ENCODE measurements at regions not wholly inside any gene's neighbourhood (a gene's known extent, or its start where the extent isn't known, plus 50 kb on each side); places are given as distances from the start of the nearest gene placed in this dataset.

DNA sequence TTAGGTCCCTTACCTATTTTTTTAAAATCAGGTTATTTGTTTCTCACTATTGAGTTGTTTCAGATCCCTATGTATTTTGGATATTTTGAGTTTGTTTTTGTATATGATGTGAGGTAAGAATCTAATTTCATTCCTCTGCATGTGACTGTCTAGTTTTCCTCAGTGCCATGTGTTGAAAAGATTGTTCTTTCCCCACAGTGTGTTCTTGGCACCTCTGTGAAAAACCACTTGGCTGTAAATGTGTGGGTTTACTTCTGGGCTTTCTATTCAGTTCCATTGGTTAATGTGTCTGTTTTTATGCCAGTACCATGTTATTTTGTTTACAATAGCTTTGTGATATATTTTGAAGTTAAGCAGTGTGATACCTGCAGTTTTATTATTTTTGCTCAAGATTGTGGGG, 1516.4 kb downstream of the AACS start:
- Mint-ChIP-seq H3K27ac (no peak overlapping the region), H3K9me3 (peaks cover 3% of the 10 kb centered on the region), H3K4me1 (no peaks in the 10 kb centered on the region), H3K27me3 (no peaks in the 10 kb centered on the region), H3K4me3 (no peak overlapping the region), H3K36me3 (no peaks in the 10 kb centered on the region)

DNA sequence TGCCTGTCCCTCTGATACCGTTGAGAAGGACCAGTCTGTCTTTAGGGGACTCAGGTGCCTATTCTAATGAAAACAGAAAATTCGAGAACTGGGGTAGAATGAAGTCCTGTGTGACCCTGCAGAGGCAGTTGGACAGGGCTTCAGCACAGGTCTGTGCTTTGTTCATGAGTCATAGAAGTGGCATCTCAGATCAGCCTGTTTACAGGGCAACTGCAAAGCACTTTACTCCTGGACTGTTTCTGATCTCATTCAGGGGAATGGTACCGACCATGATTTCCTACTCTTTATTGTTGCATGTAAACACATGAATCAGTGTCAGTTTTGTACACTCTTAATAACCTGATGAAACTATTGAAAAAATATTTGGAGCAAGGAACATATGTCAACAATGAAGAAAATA, 1517.0 kb downstream of the AACS start:
- Mint-ChIP-seq H3K27ac (no peak overlapping the region), H3K36me3 (no peaks in the 10 kb centered on the region), H3K9me3 (peaks cover 8% of the 10 kb centered on the region), H3K27me3 (no peaks in the 10 kb centered on the region), H3K4me3 (no peak overlapping the region), H3K4me1 (no peaks in the 10 kb centered on the region)

DNA sequence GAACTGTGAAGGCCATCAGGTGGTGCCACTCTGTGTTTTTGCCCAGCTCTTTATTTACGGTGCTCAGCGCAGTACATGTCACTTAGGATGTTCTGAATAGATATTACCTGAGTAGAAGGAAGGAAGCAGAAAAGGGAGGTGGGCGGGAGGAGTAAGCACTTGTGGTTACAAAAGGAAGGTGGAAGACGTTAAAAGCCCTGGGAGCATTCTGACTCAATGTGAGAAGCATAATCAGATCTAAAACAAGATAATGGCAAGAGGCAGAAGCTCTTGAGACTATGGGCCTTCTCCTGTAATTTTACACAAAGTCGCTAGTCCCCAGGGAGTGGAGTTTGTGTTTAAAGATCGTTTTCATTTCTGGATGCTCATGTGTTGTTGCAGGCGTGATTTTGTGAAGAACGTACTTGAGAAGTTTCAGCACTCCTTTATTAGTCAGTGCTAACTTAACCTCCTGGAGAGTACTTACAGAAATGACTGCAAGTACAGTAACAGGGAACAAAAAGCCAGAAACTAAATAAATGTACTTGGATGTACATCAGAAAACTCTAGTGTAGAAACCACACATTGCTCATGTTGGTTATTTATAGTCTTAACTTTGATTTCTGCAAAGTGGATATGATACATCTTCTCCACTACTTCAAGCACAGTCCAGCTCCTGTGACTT, 1523.5 kb downstream of the AACS start:
- Mint-ChIP-seq H3K9me3 (peaks cover 8% of the 10 kb centered on the region), H3K27me3 (no peaks in the 10 kb centered on the region), H3K4me3 (no peak overlapping the region), H3K4me1 (no peaks in the 10 kb centered on the region), H3K27ac (no peak overlapping the region), H3K36me3 (no peaks in the 10 kb centered on the region)

DNA sequence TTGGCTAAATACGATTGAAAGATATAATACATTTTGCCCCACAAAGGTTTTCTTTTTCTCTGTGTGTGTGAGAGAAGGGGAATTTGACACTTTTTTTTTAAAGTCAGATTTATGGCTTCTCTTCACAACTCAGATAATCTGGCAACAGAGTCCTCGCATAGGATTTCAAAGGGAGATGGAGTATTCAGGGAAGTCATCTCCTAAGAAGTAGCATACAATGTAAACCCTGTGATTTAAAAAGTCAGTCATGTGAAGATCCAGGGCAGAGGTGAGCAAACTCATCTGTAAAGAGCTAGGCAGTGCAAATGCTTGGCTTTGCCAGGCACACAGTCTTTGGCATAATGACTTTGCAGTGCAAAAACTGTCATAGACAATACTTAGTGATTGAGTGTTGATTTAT, 1526.3 kb downstream of the AACS start:
- H3K36me3 Mint-ChIP-seq, result no peaks in the 10 kb centered on the region
- H3K9me3 Mint-ChIP-seq, result peaks cover 4% of the 10 kb centered on the region
- no peak overlapping the region for H3K4me3 Mint-ChIP-seq
- H3K27ac Mint-ChIP-seq, result no peak overlapping the region
- H3K4me1 Mint-ChIP-seq, result no peaks in the 10 kb centered on the region
- H3K27me3 Mint-ChIP-seq, result no peaks in the 10 kb centered on the region

DNA sequence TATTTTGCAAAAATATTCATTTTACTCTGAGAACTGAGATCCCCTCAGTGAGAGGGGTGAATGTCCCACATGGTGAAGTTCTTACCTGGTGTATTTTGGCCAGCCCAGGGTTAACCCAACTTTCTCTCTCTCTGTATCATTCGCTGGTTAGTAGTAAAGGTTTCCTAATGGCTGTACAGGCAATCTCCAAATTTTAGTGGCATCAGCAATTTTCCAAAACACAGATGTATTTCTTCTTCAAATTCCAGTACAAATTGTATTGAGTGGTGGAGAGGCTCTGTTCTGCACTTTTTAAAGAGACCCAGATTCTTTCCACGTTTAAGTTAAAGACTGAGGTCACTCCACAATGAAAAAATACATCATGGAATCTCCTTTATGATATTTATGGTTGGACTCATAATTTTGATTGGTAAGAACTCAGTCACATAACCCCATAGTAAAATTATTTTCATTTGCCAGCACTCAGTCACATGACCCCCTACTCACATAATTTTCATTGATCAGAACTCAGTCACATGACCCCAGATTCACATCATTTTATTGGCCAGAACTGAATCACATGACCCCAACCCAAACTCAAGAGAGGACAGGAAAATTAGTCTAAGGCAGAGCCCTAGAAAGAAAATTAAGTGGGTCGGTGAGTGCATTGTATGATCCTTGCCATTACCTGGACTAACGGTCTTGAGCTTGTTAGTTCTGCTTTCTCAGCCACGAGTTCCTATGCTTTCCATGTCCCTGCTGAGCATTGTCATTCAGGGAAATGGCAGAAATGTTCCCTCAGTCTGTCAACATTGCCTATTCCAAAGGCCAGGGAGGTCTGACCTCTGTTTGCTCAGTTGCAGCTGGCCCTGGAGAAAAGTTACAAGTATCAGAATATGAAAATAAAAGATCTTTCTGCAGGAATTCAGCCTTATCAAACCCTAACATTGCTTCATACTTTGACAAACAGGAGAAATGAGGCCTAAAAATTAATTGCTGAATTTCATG, 1536.2 kb downstream of the AACS start:
- Mint-ChIP-seq H3K4me3 (no peak overlapping the region), H3K27ac (no peak overlapping the region)

DNA sequence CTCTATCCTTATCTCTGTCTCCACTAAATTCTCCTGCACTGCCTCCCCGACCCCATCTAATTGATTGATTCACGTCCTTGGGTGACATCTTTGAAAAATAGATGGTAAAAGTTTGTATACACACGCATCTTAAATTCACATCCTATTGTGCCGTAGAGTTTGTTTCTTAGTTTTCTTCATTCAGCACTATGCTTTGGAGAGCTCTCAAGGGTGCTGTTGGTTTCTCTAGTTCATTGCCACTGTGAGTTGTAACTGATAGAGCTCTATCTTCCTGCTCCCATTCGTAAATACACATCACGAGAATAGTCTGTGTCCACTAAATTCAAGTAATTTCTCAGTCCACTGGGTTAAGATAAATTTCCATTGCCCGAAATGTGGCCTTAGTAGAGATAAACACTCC, 1537.4 kb downstream of the AACS start:
- Mint-ChIP-seq H3K36me3 (no peaks in the 10 kb centered on the region), H3K4me3 (no peak overlapping the region), H3K27me3 (no peaks in the 10 kb centered on the region), H3K9me3 (no peaks in the 10 kb centered on the region), H3K4me1 (no peaks in the 10 kb centered on the region), H3K27ac (no peak overlapping the region)

More for the DNA sequence above, 1536.2 kb downstream of the AACS start:
- H3K36me3 Mint-ChIP-seq, result no peaks in the 10 kb centered on the region
- H3K4me1 Mint-ChIP-seq, result no peaks in the 10 kb centered on the region
- H3K27me3 Mint-ChIP-seq, result no peaks in the 10 kb centered on the region
- H3K9me3 Mint-ChIP-seq, result no peaks in the 10 kb centered on the region

DNA sequence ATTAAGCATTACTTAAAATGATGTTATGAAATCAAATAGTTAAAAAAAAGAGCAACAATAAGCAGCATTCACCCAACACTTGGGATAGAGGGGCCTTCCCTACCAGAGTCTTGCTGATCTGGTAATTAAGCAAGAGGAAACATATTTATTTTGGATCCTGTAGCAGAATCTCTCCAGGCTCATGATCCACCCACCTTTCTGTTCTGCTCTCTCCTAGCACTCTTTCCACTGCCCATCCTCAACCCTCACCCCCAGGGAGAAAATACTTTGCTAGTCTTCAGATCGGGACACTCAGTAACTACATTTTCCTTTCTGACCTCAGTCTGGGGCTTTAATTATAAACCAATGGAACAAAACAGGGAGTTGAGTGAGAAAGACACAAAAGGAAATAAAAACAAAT, 1541.9 kb downstream of the AACS start:
- peaks cover 5% of the 10 kb centered on the region for H3K9me3 Mint-ChIP-seq
- no peak overlapping the region for H3K4me3 Mint-ChIP-seq
- H3K36me3 Mint-ChIP-seq, result no peaks in the 10 kb centered on the region
- no peaks in the 10 kb centered on the region for H3K4me1 Mint-ChIP-seq
- H3K27ac Mint-ChIP-seq, result no peak overlapping the region
- no peaks in the 10 kb centered on the region for H3K27me3 Mint-ChIP-seq

DNA sequence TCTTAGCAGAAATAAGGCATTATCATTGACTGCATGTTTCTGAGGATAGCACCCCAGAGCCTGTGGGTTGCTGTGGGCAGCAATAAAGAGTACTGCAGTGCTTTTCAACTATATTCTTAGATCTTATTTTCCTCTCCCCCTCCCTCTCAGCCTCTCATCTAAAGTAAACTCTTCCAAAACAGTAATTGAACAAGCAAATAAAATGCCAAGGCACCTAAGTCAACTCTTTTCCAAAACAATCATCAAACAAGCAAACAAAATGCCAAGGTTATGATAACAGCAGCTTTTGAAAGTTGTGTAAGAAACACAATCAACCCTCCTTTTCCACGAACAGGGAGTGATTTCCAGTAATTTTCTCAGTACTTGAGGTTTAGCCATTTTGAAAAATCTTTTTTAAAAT, 1542.6 kb downstream of the AACS start:
- H3K9me3 Mint-ChIP-seq, result peaks cover 12% of the 10 kb centered on the region
- H3K4me1 Mint-ChIP-seq, result no peaks in the 10 kb centered on the region
- no peak overlapping the region for H3K27ac Mint-ChIP-seq
- no peaks in the 10 kb centered on the region for H3K36me3 Mint-ChIP-seq
- no peak overlapping the region for H3K4me3 Mint-ChIP-seq
- no peaks in the 10 kb centered on the region for H3K27me3 Mint-ChIP-seq

DNA sequence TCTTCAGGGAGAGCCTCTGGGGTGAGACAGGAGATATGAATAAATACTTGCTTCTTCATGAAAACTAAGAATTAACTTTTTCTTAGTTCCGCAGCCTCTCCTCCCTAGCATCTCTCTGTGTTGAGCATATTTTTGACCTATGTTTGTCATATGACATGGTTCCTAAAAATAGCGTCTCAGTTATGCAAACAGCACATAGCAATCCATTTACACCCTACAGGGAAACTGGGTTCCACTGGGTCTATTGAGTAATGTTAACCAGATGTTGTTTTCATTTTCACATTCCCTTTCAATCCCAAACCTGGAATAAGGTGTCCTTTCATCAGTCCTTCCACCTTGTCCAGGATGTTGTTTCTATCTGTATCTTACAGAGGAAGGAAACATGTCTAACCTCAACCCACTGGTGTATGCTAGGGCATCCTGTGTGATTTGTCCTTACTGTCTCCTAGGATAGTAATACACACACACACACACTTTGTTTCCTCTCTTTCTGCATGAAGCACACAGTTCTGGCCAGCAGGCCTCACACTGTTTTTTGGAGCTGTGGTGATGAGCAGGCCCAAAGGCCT, 1543.5 kb downstream of the AACS start:
- H3K36me3 Mint-ChIP-seq, result no peaks in the 10 kb centered on the region
- no peak overlapping the region for H3K4me3 Mint-ChIP-seq
- H3K4me1 Mint-ChIP-seq, result no peaks in the 10 kb centered on the region
- peaks cover 14% of the 10 kb centered on the region for H3K9me3 Mint-ChIP-seq
- no peak overlapping the region for H3K27ac Mint-ChIP-seq
- no peaks in the 10 kb centered on the region for H3K27me3 Mint-ChIP-seq

DNA sequence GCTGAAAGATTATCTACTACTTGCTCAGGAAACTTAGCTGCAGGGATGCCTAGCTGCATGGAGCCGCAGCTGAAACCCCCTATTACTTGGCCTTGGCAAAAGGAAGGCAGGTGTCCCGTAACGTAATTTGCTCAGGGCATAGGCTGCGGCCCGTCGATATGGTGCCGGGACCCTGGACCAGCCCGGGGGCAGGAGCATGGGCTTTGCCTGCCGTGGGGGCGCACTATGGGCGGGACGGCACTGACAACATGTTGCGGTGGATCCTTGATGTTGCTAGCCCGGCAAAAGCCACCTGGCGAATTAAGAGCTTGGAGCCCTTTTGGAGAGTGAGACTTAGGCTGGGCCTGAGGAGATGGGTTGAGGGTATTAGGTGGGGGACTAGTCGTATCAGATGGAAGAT, 1551.2 kb downstream of the AACS start:
- Mint-ChIP-seq H3K36me3 (no peaks in the 10 kb centered on the region), H3K9me3 (peaks cover 24% of the 10 kb centered on the region), H3K27me3 (no peaks in the 10 kb centered on the region), H3K4me3 (no peak overlapping the region), H3K27ac (no peak overlapping the region), H3K4me1 (no peaks in the 10 kb centered on the region)

DNA sequence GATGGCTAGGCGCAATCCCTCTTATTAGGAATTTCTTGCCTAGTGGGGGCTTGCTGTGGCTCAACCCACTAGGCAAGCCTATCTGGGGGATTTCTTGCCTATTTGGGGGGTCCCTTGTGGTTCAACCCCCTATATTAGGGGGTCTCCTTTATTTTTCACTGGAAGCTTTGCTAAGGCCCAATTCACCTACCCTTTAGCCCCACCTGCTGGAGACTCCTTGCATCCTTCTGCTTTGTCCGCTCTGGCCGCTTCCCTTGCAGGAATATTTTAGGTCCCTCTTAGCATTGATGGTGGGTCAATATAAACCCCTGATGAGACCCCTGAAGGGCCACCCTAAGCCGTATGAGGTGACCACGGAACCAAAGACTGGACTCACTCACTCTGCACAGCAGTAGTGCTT, 1552.1 kb downstream of the AACS start:
- no peaks in the 10 kb centered on the region for H3K36me3 Mint-ChIP-seq
- H3K4me1 Mint-ChIP-seq, result no peaks in the 10 kb centered on the region
- no peak overlapping the region for H3K27ac Mint-ChIP-seq
- H3K4me3 Mint-ChIP-seq, result no peak overlapping the region
- H3K9me3 Mint-ChIP-seq, result peaks cover 18% of the 10 kb centered on the region
- H3K27me3 Mint-ChIP-seq, result no peaks in the 10 kb centered on the region

DNA sequence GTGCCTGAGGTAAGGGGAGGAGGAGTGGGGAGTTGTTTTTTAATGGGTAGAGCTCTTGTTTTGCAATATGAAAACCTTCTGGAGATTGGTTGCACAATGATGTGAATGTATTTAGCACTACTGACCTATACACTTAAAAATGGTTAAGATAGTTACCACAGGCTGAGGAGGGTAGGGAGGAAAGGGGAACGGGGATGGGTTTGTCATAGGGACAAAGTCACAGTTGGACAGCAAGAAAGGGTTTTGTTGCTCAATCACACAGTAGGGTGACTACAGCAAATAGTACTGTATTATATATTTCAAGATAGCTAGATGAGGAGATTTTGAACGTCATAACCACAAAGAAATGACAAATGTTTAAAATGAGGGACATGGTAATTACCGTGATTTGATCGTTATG, 1562.4 kb downstream of the AACS start:
- no peak overlapping the region for H3K4me3 Mint-ChIP-seq
- H3K27me3 Mint-ChIP-seq, result no peaks in the 10 kb centered on the region
- H3K27ac Mint-ChIP-seq, result no peak overlapping the region

DNA sequence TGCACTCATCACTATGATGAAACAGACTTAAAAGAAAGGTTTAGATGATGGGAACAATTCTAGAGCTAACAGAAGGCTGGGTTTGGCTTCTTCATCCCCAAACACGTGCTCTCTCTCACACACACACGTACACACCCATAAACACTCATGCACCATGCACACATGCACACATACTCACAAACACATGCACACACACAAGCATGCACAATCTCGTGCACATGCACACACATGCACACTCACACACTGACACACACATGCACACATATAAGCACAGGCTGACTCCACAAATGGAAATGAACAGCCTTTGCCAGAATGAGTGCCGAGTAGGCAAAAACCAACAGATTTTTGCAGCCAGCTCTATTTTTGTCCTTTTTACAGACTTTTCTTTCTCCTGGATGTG, 1571.6 kb downstream of the AACS start:
- H3K4me1 Mint-ChIP-seq, result no peaks in the 10 kb centered on the region
- H3K9me3 Mint-ChIP-seq, result peaks cover 14% of the 10 kb centered on the region
- no peak overlapping the region for H3K4me3 Mint-ChIP-seq
- no peaks in the 10 kb centered on the region for H3K36me3 Mint-ChIP-seq
- H3K27ac Mint-ChIP-seq, result no peak overlapping the region
- no peaks in the 10 kb centered on the region for H3K27me3 Mint-ChIP-seq

More for the DNA sequence above, 1562.4 kb downstream of the AACS start:
- Mint-ChIP-seq H3K4me1 (no peaks in the 10 kb centered on the region), H3K9me3 (no peaks in the 10 kb centered on the region), H3K36me3 (no peaks in the 10 kb centered on the region)

DNA sequence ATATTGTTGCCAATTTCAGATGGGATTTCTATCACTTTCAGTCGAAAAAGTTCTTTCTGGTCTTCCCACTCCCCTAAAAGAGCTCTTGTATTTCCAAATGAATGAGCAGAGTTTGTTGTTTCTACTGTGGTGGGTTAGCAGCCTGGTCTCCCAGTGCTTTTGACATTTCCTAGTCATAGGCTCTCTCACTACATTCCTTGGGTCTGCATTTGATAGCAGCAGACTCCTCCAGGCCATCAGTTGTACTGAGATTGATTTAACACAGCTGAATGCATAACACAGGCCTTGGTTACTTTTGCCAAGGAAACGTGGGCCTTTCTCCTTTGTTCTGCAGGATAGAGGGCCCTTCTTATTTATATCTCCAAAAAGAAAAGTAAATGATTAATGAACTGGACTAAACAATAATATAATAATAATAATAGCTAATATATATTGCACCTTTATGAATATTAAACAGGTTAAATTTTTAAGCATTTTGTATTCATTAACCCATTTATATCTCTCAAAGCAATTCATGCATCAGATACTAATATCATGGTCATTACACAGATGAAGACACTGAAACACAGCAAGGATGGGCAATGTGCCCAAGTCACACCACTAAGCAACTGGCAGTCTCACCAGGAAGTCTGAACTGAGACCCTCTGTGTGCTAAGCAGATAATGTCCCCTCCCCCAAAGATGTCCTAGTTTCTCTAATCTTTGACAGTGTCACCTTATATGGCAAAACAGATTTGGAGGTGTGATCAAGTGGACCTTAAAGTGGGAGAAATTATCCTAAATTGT, 1579.2 kb downstream of the AACS start:
- Mint-ChIP-seq H3K27ac (no peak overlapping the region), H3K9me3 (peaks cover 16% of the 10 kb centered on the region), H3K4me1 (no peaks in the 10 kb centered on the region), H3K27me3 (no peaks in the 10 kb centered on the region), H3K36me3 (no peaks in the 10 kb centered on the region), H3K4me3 (no peak overlapping the region)

DNA sequence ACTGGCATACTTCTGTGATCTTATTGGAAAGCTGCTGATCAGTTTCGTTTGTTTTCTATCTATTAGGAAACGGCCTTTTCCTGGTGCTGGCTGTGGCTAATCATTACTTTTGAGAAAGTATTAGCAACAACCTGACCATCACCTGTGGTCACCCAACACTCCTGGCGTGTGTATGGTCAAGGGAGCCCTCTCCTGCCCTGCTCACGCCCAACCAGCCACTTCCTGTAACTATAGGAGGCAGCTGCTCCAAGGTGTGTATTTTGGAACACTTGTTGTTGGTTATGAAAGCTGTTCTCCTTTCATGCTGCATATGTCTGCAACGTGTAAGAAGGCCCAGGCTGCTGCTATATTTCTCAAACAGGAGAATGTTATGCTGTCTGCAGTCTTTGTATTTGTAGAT, 1582.8 kb downstream of the AACS start:
- no peaks in the 10 kb centered on the region for H3K36me3 Mint-ChIP-seq
- H3K27me3 Mint-ChIP-seq, result no peaks in the 10 kb centered on the region
- H3K9me3 Mint-ChIP-seq, result peaks cover 8% of the 10 kb centered on the region

More for the DNA sequence above, 1582.8 kb downstream of the AACS start:
- Mint-ChIP-seq H3K27ac (no peak overlapping the region), H3K4me3 (no peak overlapping the region), H3K4me1 (no peaks in the 10 kb centered on the region)
